A673 (cell line): ENCODE measurements at regions not wholly inside any gene's neighbourhood (a gene's known extent, or its start where the extent isn't known, plus 50 kb on each side); places are given as distances from the start of the nearest gene placed in this dataset.
"Not testable (repeated sequence)": the region's sequence is repeated elsewhere in the genome, so short reads cannot be mapped to it uniquely, and the experiment has no call there.

ENCODE experiments used
- BruUV-seq: library from RNA; stranded (reverse); fragments of 400-500 nt; replicated peaks from 2 replicates; lab custom pipeline; 2021; lab: Mats Ljungman, UMichigan
- CTCF ChIA-PET: fragments of 300-600 bp; sonication (Branson Sonifier 250); formaldehyde crosslinking; loops from one replicate; lab custom pipeline; 2022; ENCODE audit warnings: antibody characterized with exemption; lab: Charles Lee
- POLR2A ChIA-PET: fragments of 300-600 bp; sonication (Branson Sonifier 250); formaldehyde crosslinking; loops from one replicate; lab custom pipeline; 2022; ENCODE audit warnings: antibody characterized with exemption; ENCODE audit not compliant: low non-redundant PET; lab: Charles Lee
- DNase-seq: peaks from one replicate; pipeline ENCODE4 v3.0.0-alpha.2; 2015; ENCODE audit warnings: low spot score
- H3K27ac ChIP-seq: fragments of 200-600 bp; sonication (generic); 2 replicates; pipeline ENCODE4 v1.5.1; 2016; ENCODE audit warnings: mixed run types, low read depth, mild to moderate bottlenecking, mixed read lengths, antibody characterized with exemption, low read length; ENCODE audit not compliant: poor library complexity, severe bottlenecking
- H3K27me3 ChIP-seq: fragments of 200-600 bp; sonication (generic); replicated peaks from 2 replicates; pipeline ENCODE4 v1.6.1; 2017; ENCODE audit warnings: mixed run types, low read depth, mild to moderate bottlenecking, mixed read lengths, antibody characterized with exemption, low read length; ENCODE audit not compliant: insufficient read depth, poor library complexity
- H3K36me3 ChIP-seq: fragments of 200-600 bp; sonication (generic); 2 replicates; pipeline ENCODE4 v1.6.1; 2016; ENCODE audit warnings: mixed run types, mild to moderate bottlenecking, mixed read lengths, antibody characterized with exemption, low read length; ENCODE audit not compliant: insufficient read depth, poor library complexity, severe bottlenecking
- H3K4me1 ChIP-seq: fragments of 200-600 bp; sonication (generic); 2 replicates; pipeline ENCODE4 v1.6.1; 2017; ENCODE audit warnings: mixed run types, mild to moderate bottlenecking, mixed read lengths, antibody characterized with exemption, low read length; ENCODE audit not compliant: insufficient read depth, poor library complexity, severe bottlenecking
- H3K4me3 ChIP-seq: fragments of 200-600 bp; sonication (generic); 2 replicates; pipeline ENCODE4 v1.5.1; 2016; ENCODE audit warnings: low read depth, mixed run types, mild to moderate bottlenecking, mixed read lengths, low read length; ENCODE audit not compliant: poor library complexity, severe bottlenecking
- H3K9me3 ChIP-seq: fragments of 200-600 bp; sonication (generic); 2 replicates; pipeline ENCODE4 v1.6.1; 2016; ENCODE audit warnings: mixed run types, low read depth, mild to moderate bottlenecking, mixed read lengths, antibody characterized with exemption, low read length; ENCODE audit not compliant: poor library complexity, severe bottlenecking
- CTCF ChIP-seq: fragments of 300-800, 200-600 bp; sonication (generic); conservative IDR thresholded peaks from 2 replicates; pipeline ENCODE4 v1.5.1; 2017; ENCODE audit warnings: low read depth, mild to moderate bottlenecking, antibody characterized with exemption, low read length, moderate library complexity, mixed read lengths
- EZH2 ChIP-seq: fragments of 200-600 bp; sonication (generic); IDR thresholded peaks from 2 replicates; pipeline ENCODE4 v1.6.1; 2017; ENCODE audit warnings: borderline replicate concordance, low read depth, mild to moderate bottlenecking, mixed read lengths, antibody characterized with exemption, low read length; ENCODE audit not compliant: poor library complexity, severe bottlenecking
- intact Hi-C: fragments of 100-400 bp; cut with micrococcal nuclease; formaldehyde crosslinking; loops from one replicate; pipeline ENCODE4 v1.10.0; 2022; ENCODE audit not compliant: unreplicated experiment

GRCh38 chr15:93758824-93759223, 472.5 kb upstream of the MCTP2 start:
- DNase-seq, result no peak
- Histone ChIP-seq H3K36me3 (no peaks in the 10 kb centered on the region), H3K4me3 (no peak overlapping the region), H3K9me3 (no peaks in the 10 kb centered on the region), H3K27ac (no peak overlapping the region), H3K4me1 (no peaks in the 10 kb centered on the region), H3K27me3 (no peaks in the 10 kb centered on the region)
- ChIA-PET CTCF (no interaction called here), POLR2A (no interaction called here)
- BruUV-seq, result no TSS peak
- intact Hi-C loops, result no loop called here
- TF ChIP-seq CTCF (no peak), EZH2 (no peak)

- Histone ChIP-seq H3K36me3 (no peaks in the 10 kb centered on the region), H3K9me3 (no peaks in the 10 kb centered on the region), H3K27ac (no peak overlapping the region), H3K4me1 (no peaks in the 10 kb centered on the region), H3K4me3 (no peak overlapping the region), H3K27me3 (no peaks in the 10 kb centered on the region)
- ChIA-PET POLR2A (interaction anchor here (0.6 kb wide), 1 partner anchor 20 kb away, joined by 3 read pairs; no protein-coding TSS in a partner anchor), CTCF (interaction anchor here (0.6 to 1.3 kb wide), 2 partner anchors 371 to 658 kb away, joined by 3 read pairs; no protein-coding TSS in a partner anchor)
- intact Hi-C loops, result no loop called here
- no TSS peak for BruUV-seq
- TF ChIP-seq CTCF, result no peak
- no peak for TF ChIP-seq EZH2
- DNase-seq, result no peak
Measured at GRCh38 chr15:93748710-93749109, 482.7 kb upstream of the MCTP2 start.

GRCh38 chr15:93734976-93735375, 496.4 kb upstream of the MCTP2 start:
- CTCF ChIA-PET, H3K36me3 ChIP-seq, H3K4me3 ChIP-seq, DNase-seq, H3K27me3 ChIP-seq, H3K27ac ChIP-seq, H3K4me1 ChIP-seq, intact Hi-C loops, POLR2A ChIA-PET, H3K9me3 ChIP-seq, BruUV-seq: not testable (repeated sequence)

- POLR2A ChIA-PET, result no interaction called here
- intact Hi-C loops, result no loop called here
- no peaks in the 10 kb centered on the region for H3K36me3 ChIP-seq
- no TSS peak for BruUV-seq
- no peaks in the 10 kb centered on the region for H3K4me1 ChIP-seq
- no peaks in the 10 kb centered on the region for H3K9me3 ChIP-seq
- no peak overlapping the region for H3K4me3 ChIP-seq
- CTCF ChIA-PET, result no interaction called here
- no peak overlapping the region for H3K27ac ChIP-seq
- H3K27me3 ChIP-seq, result no peaks in the 10 kb centered on the region
- no peak for DNase-seq
- TF ChIP-seq CTCF (no peak), EZH2 (no peak)
Measured at GRCh38 chr15:93730724-93731123, 500.6 kb upstream of the MCTP2 start.
